ENCODE measurements at regions not wholly inside any gene's neighbourhood (a gene's known extent, or its start where the extent isn't known, plus 50 kb on each side); places are given as distances from the start of the nearest gene placed in this dataset.
A peak's percentile ranks its signal among the peaks of the same experiment; 100 is the strongest.
"Not testable (repeated sequence)": the region's sequence is repeated elsewhere in the genome, so short reads cannot be mapped to it uniquely, and the experiment has no call there.

DNA sequence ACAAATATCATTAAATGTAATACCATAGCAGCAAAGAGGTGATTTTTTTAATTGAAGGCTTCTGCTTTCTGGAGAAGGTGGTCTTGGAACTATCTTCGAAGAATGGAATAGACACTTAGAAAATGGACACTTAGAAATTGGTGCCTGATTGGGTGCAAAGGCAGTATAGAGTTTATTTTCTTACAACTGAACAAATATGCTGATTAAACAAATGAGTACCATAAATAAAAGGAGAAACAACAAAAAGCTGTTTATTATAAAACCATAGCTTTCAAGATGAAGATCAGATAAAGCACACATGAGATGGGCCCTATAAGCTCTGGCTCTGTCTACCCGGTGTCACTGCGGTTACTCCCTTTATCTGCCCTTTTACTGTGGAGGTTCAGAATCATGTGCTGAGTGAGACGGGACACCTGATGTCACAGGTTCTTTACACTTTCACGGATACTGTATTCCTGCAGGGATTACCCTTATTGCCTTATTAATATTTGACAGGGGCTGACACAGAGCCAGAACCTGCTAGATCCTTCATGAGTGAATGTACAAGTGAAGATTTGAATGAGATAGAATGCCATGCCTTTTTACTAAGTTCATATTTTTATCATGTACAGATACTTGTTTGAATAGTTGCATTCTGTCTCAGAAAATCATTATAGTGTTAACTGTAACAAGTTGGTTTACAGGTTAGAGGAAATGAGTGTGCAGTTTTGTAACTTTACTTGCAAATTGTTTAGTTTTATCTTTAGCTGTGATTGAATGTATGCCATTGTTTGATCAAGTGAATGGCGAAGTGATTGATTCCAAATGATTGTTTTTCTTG is 477.5 kb upstream of the RGS6 start:
- no peak overlapping the region for H3K27ac Mint-ChIP-seq (ENCODE audit: unreplicated experiment)
- no peak overlapping the region for H3K4me3 Mint-ChIP-seq (ENCODE audit: unreplicated experiment)
- H3K4me1 Mint-ChIP-seq (ENCODE audit: low read depth) = peaks cover 25% of the 10 kb centered on the region
- no peak for DNase-seq (ENCODE audit: low spot score)
- peaks cover 3% of the 10 kb centered on the region for H3K9me3 Mint-ChIP-seq (ENCODE audit: low read depth)
- peaks cover 3% of the 10 kb centered on the region for H3K36me3 Mint-ChIP-seq (ENCODE audit: low read depth)
- no peaks in the 10 kb centered on the region for H3K27me3 Mint-ChIP-seq (ENCODE audit: low read depth)
- TF ChIP-seq CTCF (IDR thresholded peaks at IDR 0.05) = no peak

- peaks cover 16% of the 10 kb centered on the region for H3K4me1 Mint-ChIP-seq (ENCODE audit: low read depth)
- no peak for TF ChIP-seq CTCF (IDR thresholded peaks at IDR 0.05)
- peaks cover 10% of the 10 kb centered on the region for H3K9me3 Mint-ChIP-seq (ENCODE audit: low read depth)
- no peak overlapping the region for H3K4me3 Mint-ChIP-seq (ENCODE audit: unreplicated experiment)
- no peak overlapping the region for H3K27ac Mint-ChIP-seq (ENCODE audit: unreplicated experiment)
- no peaks in the 10 kb centered on the region for H3K27me3 Mint-ChIP-seq (ENCODE audit: low read depth)
- H3K36me3 Mint-ChIP-seq (ENCODE audit: low read depth) = peaks cover 11% of the 10 kb centered on the region
- no peak for DNase-seq (ENCODE audit: low spot score)
Observed at GRCh38 chr14:71460091-71460490, 472.1 kb upstream of the RGS6 start.

- H3K4me3 Mint-ChIP-seq (ENCODE audit: unreplicated experiment) = not testable (repeated sequence)
- H3K27ac Mint-ChIP-seq (ENCODE audit: unreplicated experiment) = peak overlapping the region; percentile 5
Observed at GRCh38 chr14:71461617-71462016, 470.6 kb upstream of the RGS6 start.

GRCh38 chr14:71463807-71464206 is 468.4 kb upstream of the RGS6 start:
- H3K36me3 Mint-ChIP-seq (ENCODE audit: low read depth) = peaks cover 11% of the 10 kb centered on the region
- no peak for DNase-seq (ENCODE audit: low spot score)
- no peaks in the 10 kb centered on the region for H3K27me3 Mint-ChIP-seq (ENCODE audit: low read depth)
- no peak overlapping the region for H3K4me3 Mint-ChIP-seq (ENCODE audit: unreplicated experiment)
- peaks cover 35% of the 10 kb centered on the region for H3K4me1 Mint-ChIP-seq (ENCODE audit: low read depth)
- H3K27ac Mint-ChIP-seq (ENCODE audit: unreplicated experiment) = no peak overlapping the region
- H3K9me3 Mint-ChIP-seq (ENCODE audit: low read depth) = peaks cover 13% of the 10 kb centered on the region
- TF ChIP-seq CTCF (IDR thresholded peaks at IDR 0.05) = no peak

More at GRCh38 chr14:71461617-71462016, 470.6 kb upstream of the RGS6 start:
- Mint-ChIP-seq H3K36me3 (ENCODE audit: low read depth) (peaks cover 11% of the 10 kb centered on the region), H3K4me1 (ENCODE audit: low read depth) (peaks cover 18% of the 10 kb centered on the region)
- not testable (repeated sequence) for DNase-seq (ENCODE audit: low spot score); H3K27me3 Mint-ChIP-seq (ENCODE audit: low read depth); H3K9me3 Mint-ChIP-seq (ENCODE audit: low read depth)

GRCh38 chr14:71464840-71465239 is 467.4 kb upstream of the RGS6 start:
- no peak overlapping the region for H3K27ac Mint-ChIP-seq (ENCODE audit: unreplicated experiment)
- peaks cover 37% of the 10 kb centered on the region for H3K4me1 Mint-ChIP-seq (ENCODE audit: low read depth)
- H3K27me3 Mint-ChIP-seq (ENCODE audit: low read depth) = no peaks in the 10 kb centered on the region
- no peak for DNase-seq (ENCODE audit: low spot score)
- no peak for TF ChIP-seq CTCF (IDR thresholded peaks at IDR 0.05)
- peaks cover 13% of the 10 kb centered on the region for H3K9me3 Mint-ChIP-seq (ENCODE audit: low read depth)
- peaks cover 11% of the 10 kb centered on the region for H3K36me3 Mint-ChIP-seq (ENCODE audit: low read depth)
- no peak overlapping the region for H3K4me3 Mint-ChIP-seq (ENCODE audit: unreplicated experiment)

- H3K27ac Mint-ChIP-seq (ENCODE audit: unreplicated experiment) = no peak overlapping the region
- no peak overlapping the region for H3K4me3 Mint-ChIP-seq (ENCODE audit: unreplicated experiment)
- peaks cover 37% of the 10 kb centered on the region for H3K4me1 Mint-ChIP-seq (ENCODE audit: low read depth)
- DNase-seq (ENCODE audit: low spot score) = no peak
- no peak for TF ChIP-seq CTCF (IDR thresholded peaks at IDR 0.05)
- H3K27me3 Mint-ChIP-seq (ENCODE audit: low read depth) = no peaks in the 10 kb centered on the region
- peaks cover 13% of the 10 kb centered on the region for H3K9me3 Mint-ChIP-seq (ENCODE audit: low read depth)
- H3K36me3 Mint-ChIP-seq (ENCODE audit: low read depth) = peaks cover 11% of the 10 kb centered on the region
Observed at GRCh38 chr14:71465316-71465715, 466.9 kb upstream of the RGS6 start.
